HL-60 (cell line): ENCODE measurements at regions not wholly inside any gene's neighbourhood (a gene's known extent, or its start where the extent isn't known, plus 50 kb on each side); places are given as distances from the start of the nearest gene placed in this dataset.

Experiments used
- CTCF ChIP-seq: IDR thresholded peaks from one replicate; pipeline ENCODE4 v1.5.1; 2011; ENCODE audit warnings: low read length, control low read depth, inconsistent platforms; ENCODE audit not compliant: insufficient read depth
- GABPA ChIP-seq: IDR thresholded peaks from 2 replicates; pipeline ENCODE4 v1.6.1; 2012; ENCODE audit warnings: low read depth
- POLR2AphosphoS5 ChIP-seq: IDR thresholded peaks from 2 replicates; pipeline ENCODE4 v1.6.1; 2012; ENCODE audit warnings: low read depth
- SPI1 ChIP-seq: IDR thresholded peaks from 2 replicates; pipeline ENCODE4 v1.6.1; 2012; ENCODE audit warnings: low read depth, mild to moderate bottlenecking, borderline replicate concordance
- TF ChIP-seq, protein P1 (sequence below): IDR thresholded peaks from 2 replicates; pipeline ENCODE4 v1.6.1; 2012; ENCODE audit warnings: low read depth; ENCODE audit not compliant: insufficient replicate concordance

DNA sequence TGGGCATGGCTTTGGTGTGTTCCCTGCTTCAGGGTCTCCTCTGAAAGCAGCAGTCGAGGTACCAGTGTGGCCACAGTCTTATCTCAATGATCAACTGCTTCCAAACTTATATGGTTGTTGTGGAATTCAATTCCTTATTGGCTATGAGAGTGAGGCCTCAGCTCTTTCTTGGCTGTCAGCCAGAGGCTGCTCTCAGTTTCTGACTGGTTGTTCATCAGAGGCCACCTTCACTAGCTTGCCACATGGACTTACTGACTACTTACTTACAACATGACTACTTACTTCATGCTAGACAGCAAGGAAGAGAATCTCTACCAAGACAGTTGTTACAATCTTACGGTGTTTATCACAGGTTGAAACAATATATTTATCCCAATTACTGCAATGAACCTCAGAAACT, 789.2 kb downstream of the DIPK2A start:
- no peak for TF ChIP-seq CTCF
- TF ChIP-seq, protein P1, sequence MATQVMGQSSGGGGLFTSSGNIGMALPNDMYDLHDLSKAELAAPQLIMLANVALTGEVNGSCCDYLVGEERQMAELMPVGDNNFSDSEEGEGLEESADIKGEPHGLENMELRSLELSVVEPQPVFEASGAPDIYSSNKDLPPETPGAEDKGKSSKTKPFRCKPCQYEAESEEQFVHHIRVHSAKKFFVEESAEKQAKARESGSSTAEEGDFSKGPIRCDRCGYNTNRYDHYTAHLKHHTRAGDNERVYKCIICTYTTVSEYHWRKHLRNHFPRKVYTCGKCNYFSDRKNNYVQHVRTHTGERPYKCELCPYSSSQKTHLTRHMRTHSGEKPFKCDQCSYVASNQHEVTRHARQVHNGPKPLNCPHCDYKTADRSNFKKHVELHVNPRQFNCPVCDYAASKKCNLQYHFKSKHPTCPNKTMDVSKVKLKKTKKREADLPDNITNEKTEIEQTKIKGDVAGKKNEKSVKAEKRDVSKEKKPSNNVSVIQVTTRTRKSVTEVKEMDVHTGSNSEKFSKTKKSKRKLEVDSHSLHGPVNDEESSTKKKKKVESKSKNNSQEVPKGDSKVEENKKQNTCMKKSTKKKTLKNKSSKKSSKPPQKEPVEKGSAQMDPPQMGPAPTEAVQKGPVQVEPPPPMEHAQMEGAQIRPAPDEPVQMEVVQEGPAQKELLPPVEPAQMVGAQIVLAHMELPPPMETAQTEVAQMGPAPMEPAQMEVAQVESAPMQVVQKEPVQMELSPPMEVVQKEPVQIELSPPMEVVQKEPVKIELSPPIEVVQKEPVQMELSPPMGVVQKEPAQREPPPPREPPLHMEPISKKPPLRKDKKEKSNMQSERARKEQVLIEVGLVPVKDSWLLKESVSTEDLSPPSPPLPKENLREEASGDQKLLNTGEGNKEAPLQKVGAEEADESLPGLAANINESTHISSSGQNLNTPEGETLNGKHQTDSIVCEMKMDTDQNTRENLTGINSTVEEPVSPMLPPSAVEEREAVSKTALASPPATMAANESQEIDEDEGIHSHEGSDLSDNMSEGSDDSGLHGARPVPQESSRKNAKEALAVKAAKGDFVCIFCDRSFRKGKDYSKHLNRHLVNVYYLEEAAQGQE = no peak
- no peak for TF ChIP-seq SPI1
- no peak for TF ChIP-seq GABPA
- no peak for TF ChIP-seq POLR2AphosphoS5
